ENCODE measurements at regions not wholly inside any gene's neighbourhood (a gene's known extent, or its start where the extent isn't known, plus 50 kb on each side); places are given as distances from the start of the nearest gene placed in this dataset.

- H3K79me2 ChIP-seq (ENCODE audit: control insufficient read depth, insufficient read depth, low read length): no peaks in the 10 kb centered on the region
- no peak for TF ChIP-seq EZH2 (IDR thresholded peaks at IDR 0.05; ENCODE audit: low read length)
- no peak for TF ChIP-seq CTCF (optimal IDR thresholded peaks at IDR 0.05 in 1 of 3, IDR thresholded peaks at IDR 0.05 in 1 of 3, conservative IDR thresholded peaks at IDR 0.05 in 1 of 3; ENCODE audit: extremely low read depth in 1 of 3, insufficient read depth in 2 of 3, low read length in 3 of 3)
These were observed 76.7 kb upstream of the SORBS2 start for GRCh38 chr4:185888676-185889075.

GRCh38 chr4:185889585-185889984 lies 77.6 kb upstream of the SORBS2 start:
- TF ChIP-seq CTCF (optimal IDR thresholded peaks at IDR 0.05 in 1 of 3, IDR thresholded peaks at IDR 0.05 in 1 of 3, conservative IDR thresholded peaks at IDR 0.05 in 1 of 3; ENCODE audit: extremely low read depth in 1 of 3, insufficient read depth in 2 of 3, low read length in 3 of 3) (no peak), EZH2 (IDR thresholded peaks at IDR 0.05; ENCODE audit: low read length) (no peak)
- no peak for FAIRE-seq
- H3K4me3 ChIP-seq (ENCODE audit: control insufficient read depth in 2 of 3, extremely low read depth in 1 of 3, insufficient read depth in 2 of 3, low read depth in 1 of 3, low read length in 3 of 3): no peak overlapping the region

More at GRCh38 chr4:185888676-185889075, 76.7 kb upstream of the SORBS2 start:
- Histone ChIP-seq H3K9ac (ENCODE audit: control insufficient read depth, extremely low read depth, insufficient read depth, low read length) (no peak overlapping the region), H3K4me3 (ENCODE audit: control insufficient read depth in 2 of 3, extremely low read depth in 1 of 3, insufficient read depth in 2 of 3, low read depth in 1 of 3, low read length in 3 of 3) (no peak overlapping the region), H4K20me1 (ENCODE audit: control insufficient read depth, extremely low read depth, insufficient read depth, low read length) (no peaks in the 10 kb centered on the region), H3K27me3 (ENCODE audit: control insufficient read depth, extremely low read depth, insufficient read depth, low read length) (no peaks in the 10 kb centered on the region), H2AFZ (ENCODE audit: control insufficient read depth, low read length) (no peak overlapping the region), H3K9me1 (ENCODE audit: control insufficient read depth, extremely low read depth, insufficient read depth, low read length) (no peaks in the 10 kb centered on the region), H3K9me3 (ENCODE audit: control insufficient read depth, low read depth, low read length) (no peaks in the 10 kb centered on the region), H3K36me3 (ENCODE audit: control insufficient read depth in 2 of 2, extremely low read depth in 1 of 2, insufficient read depth in 2 of 2, low read length in 2 of 2) (no peaks in the 10 kb centered on the region), H3K4me2 (ENCODE audit: control insufficient read depth, extremely low read depth, insufficient read depth, low read depth, low read length) (no peak overlapping the region), H3K27ac (ENCODE audit: control insufficient read depth, insufficient read depth, low read length) (no peak overlapping the region), H3K4me1 (ENCODE audit: control insufficient read depth, extremely low read depth, insufficient read depth, low read length) (no peaks in the 10 kb centered on the region)
- DNase-seq (ENCODE audit: low read depth, low spot score) (no peak), FAIRE-seq (no peak)
- dilution Hi-C loops (cut with MboI; ENCODE audit: extremely low pct_ligation_motif_present, low sequenced_read_pairs): no loop called here

More at GRCh38 chr4:185889585-185889984, 77.6 kb upstream of the SORBS2 start:
- no peaks in the 10 kb centered on the region for H4K20me1 ChIP-seq (ENCODE audit: control insufficient read depth, extremely low read depth, insufficient read depth, low read length)
- no peaks in the 10 kb centered on the region for H3K36me3 ChIP-seq (ENCODE audit: control insufficient read depth in 2 of 2, extremely low read depth in 1 of 2, insufficient read depth in 2 of 2, low read length in 2 of 2)
- no peaks in the 10 kb centered on the region for H3K9me1 ChIP-seq (ENCODE audit: control insufficient read depth, extremely low read depth, insufficient read depth, low read length)
- H3K27ac ChIP-seq (ENCODE audit: control insufficient read depth, insufficient read depth, low read length): no peak overlapping the region
- no peaks in the 10 kb centered on the region for H3K79me2 ChIP-seq (ENCODE audit: control insufficient read depth, insufficient read depth, low read length)
- H3K4me1 ChIP-seq (ENCODE audit: control insufficient read depth, extremely low read depth, insufficient read depth, low read length): no peaks in the 10 kb centered on the region
- no peak for DNase-seq (ENCODE audit: low read depth, low spot score)
- dilution Hi-C loops (cut with MboI; ENCODE audit: extremely low pct_ligation_motif_present, low sequenced_read_pairs): no loop called here
- H3K9me3 ChIP-seq (ENCODE audit: control insufficient read depth, low read depth, low read length): no peaks in the 10 kb centered on the region
- no peak overlapping the region for H2AFZ ChIP-seq (ENCODE audit: control insufficient read depth, low read length)
- no peak overlapping the region for H3K9ac ChIP-seq (ENCODE audit: control insufficient read depth, extremely low read depth, insufficient read depth, low read length)
- H3K27me3 ChIP-seq (ENCODE audit: control insufficient read depth, extremely low read depth, insufficient read depth, low read length): no peaks in the 10 kb centered on the region
- no peak overlapping the region for H3K4me2 ChIP-seq (ENCODE audit: control insufficient read depth, extremely low read depth, insufficient read depth, low read depth, low read length)
